ENCODE measurements at regions not wholly inside any gene's neighbourhood (a gene's known extent, or its start where the extent isn't known, plus 50 kb on each side); places are given as distances from the start of the nearest gene placed in this dataset.

DNA sequence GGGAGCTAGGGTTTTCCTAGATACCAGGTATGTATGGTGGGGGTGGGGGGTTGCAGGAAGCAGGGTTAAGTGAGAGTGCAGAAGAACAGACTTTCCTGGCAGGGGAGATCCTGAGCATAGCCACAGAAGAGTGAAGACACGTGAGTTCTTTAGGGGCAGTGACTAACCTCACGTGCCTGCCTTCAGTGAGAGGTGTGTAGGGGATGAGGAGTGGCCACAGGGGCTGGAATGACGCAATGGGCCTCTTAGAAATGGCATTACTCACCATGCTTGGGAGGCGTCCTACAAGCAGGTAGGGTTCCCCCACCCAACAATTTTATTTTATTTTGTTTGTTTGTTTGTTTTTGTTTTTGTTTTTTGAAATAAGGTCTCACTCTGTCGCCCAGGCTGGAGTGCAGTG is 698.6 kb upstream of the NRP1 start:
- TF ChIP-seq, protein P1, sequence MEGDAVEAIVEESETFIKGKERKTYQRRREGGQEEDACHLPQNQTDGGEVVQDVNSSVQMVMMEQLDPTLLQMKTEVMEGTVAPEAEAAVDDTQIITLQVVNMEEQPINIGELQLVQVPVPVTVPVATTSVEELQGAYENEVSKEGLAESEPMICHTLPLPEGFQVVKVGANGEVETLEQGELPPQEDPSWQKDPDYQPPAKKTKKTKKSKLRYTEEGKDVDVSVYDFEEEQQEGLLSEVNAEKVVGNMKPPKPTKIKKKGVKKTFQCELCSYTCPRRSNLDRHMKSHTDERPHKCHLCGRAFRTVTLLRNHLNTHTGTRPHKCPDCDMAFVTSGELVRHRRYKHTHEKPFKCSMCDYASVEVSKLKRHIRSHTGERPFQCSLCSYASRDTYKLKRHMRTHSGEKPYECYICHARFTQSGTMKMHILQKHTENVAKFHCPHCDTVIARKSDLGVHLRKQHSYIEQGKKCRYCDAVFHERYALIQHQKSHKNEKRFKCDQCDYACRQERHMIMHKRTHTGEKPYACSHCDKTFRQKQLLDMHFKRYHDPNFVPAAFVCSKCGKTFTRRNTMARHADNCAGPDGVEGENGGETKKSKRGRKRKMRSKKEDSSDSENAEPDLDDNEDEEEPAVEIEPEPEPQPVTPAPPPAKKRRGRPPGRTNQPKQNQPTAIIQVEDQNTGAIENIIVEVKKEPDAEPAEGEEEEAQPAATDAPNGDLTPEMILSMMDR (IDR thresholded peaks at IDR 0.05; ENCODE audit: borderline replicate concordance, extremely low read depth, low read length, poor library complexity, severe bottlenecking) = no peak
- no peak for TF ChIP-seq EZH2 (IDR thresholded peaks at IDR 0.05; ENCODE audit: borderline replicate concordance, low read depth, low read length, severe bottlenecking)
